GM10266 (cell line): ENCODE measurements at regions not wholly inside any gene's neighbourhood (a gene's known extent, or its start where the extent isn't known, plus 50 kb on each side); places are given as distances from the start of the nearest gene placed in this dataset.

ENCODE experiments used
- DNase-seq: peaks from one replicate; pipeline ENCODE4 v3.0.0; 2012; ENCODE audit errors: extremely low spot score
- TF ChIP-seq, protein P1 (sequence below): IDR thresholded peaks from 2 replicates; pipeline ENCODE4 v1.5.1; 2012; ENCODE audit warnings: mild to moderate bottlenecking, low read depth; ENCODE audit not compliant: control insufficient read depth, insufficient read depth; ENCODE audit errors: missing control alignments

DNA sequence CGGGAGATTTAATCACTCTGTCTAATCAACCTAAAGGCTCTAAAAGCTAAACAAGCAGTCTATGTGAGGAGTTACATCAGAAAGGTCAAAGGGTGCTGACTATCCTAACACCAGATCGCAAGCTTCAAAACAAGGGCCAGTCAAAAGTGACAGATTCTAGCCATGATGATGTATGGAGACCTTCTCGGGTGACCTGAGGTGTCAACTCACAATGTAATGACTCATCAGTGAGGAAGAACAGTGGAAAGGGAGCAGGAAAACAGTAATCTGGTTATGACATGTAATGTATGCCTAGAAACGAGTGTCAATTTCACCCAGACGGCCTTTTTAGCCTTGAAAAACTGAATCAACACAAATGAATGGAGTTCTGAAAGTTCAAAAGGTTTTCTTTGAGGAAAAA lies 375.3 kb downstream of the IDS start:
- TF ChIP-seq, protein P1, sequence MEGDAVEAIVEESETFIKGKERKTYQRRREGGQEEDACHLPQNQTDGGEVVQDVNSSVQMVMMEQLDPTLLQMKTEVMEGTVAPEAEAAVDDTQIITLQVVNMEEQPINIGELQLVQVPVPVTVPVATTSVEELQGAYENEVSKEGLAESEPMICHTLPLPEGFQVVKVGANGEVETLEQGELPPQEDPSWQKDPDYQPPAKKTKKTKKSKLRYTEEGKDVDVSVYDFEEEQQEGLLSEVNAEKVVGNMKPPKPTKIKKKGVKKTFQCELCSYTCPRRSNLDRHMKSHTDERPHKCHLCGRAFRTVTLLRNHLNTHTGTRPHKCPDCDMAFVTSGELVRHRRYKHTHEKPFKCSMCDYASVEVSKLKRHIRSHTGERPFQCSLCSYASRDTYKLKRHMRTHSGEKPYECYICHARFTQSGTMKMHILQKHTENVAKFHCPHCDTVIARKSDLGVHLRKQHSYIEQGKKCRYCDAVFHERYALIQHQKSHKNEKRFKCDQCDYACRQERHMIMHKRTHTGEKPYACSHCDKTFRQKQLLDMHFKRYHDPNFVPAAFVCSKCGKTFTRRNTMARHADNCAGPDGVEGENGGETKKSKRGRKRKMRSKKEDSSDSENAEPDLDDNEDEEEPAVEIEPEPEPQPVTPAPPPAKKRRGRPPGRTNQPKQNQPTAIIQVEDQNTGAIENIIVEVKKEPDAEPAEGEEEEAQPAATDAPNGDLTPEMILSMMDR, result no peak
- no peak for DNase-seq

DNA sequence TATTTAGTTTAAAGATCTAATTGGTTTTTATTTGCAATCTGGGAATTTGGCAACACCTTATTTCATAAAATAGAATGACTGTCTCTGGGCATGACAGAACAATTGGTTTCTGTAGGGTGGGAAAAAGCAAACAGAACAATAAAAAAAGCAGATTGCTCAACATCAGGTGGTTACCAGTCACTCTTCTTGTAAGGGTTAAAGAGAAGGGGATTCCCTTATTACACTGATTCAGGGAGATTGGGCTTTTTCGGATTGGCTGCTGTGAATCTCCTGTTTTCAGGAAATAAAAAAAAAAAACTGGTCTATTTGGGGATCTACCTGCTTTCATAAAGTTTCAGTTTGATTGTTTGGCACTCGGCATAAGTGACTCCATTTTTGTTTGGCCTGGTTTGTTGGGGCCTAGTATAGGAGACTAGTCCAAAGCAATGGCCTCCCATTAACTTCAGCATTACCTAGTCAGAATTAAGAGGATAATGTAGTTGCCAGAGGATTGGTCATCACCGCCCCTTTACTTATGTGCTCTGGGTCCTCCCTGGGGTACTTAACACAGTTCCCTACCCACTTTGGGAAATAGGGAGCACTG lies 380.5 kb downstream of the IDS start:
- no peak for DNase-seq
- TF ChIP-seq, protein P1, result no peak

DNA sequence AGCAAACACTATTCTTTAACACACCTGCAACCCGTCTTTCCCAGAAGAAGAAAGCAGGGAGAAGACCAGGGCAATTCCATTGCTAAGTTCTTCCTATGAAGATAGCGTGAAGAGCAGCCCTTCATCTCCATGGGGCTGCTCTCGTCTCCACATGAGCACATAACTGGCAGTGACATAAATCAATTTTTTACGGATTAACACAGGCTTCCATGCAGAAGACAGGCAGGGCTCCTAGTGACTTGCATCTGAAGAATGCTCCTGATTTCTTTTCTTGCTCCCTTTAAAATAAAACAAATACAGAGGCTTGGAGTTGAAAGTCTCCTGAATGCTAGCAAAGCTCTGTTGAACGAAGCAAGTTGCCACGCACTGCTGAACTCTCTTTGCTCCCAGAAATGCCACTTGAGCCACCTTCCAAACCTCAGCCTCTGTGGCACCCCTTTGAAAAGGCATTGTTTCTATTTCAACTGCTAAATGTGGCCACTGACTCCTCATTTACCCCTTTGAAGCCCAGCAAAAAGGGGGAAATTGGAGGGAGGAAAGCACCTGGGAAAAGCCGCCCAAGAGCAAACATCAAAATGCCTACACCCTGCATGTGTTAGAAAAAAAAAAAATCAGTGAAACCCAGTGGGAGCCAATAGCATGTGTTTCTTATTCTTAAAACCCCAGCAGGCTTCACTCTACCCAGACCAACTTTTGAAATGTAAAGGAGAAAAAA lies 383.7 kb downstream of the IDS start:
- TF ChIP-seq, protein P1, result no peak
- no peak for DNase-seq

DNA sequence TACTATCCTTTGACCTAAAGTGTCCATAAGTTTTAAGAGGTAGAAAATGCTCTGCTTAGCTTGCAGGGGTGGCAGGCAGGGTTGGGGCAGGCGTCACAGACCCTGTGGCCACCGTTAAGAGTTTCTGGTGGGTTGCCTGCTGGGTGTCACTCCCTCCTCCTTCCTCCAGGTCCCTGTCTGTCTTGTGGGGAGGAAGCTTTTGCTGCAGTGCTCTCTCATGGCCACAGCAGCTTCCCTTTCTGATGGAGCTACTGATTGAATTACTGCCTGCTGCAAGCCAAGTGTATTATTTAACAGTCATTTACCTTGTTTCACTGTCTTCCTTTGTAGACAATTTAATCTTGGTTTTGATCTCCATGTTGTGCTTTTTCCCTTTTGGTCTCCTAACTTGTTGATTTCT lies 384.6 kb downstream of the IDS start:
- TF ChIP-seq, protein P1, result no peak
- no peak for DNase-seq

DNA sequence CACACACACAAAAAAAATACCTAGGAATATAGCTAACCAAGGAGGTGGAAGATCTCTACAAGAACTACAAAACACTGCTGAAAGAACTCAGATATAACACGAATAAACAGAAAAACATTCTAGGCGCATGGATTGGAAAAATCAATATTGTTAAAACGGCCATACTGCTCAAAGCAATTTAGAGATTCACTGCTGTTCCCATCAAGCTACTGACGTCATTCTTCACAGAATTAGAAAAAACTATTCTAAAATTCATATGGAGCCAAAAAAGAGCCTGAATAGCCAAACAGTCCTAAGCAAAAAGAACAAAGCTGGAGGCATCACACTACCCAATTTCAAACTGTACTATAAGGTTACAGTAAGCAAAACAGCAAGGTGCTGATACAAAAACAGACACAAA lies 390.2 kb downstream of the IDS start:
- TF ChIP-seq, protein P1, result no peak
- DNase-seq, result no peak

DNA sequence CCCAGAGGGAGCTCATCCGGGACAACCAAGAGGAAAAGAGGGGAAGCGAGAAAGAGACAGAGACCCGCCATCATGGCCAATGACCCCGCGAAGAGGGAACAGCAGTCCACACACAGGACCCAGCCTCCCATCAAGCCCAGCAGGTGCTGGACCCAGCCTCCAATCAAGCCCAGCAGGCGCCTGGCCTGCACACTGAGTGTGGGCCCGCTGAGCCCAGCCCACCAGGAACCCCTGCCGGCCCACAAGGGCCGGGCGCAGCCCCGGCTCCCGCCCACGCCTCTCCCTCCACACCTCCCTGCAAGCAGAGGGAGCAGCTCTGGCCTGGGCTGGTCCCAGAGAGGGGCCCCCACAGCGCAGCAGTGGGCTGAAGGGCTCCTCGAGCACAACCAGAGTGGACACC lies 391.1 kb downstream of the IDS start:
- no peak for DNase-seq
- TF ChIP-seq, protein P1, result no peak

DNA sequence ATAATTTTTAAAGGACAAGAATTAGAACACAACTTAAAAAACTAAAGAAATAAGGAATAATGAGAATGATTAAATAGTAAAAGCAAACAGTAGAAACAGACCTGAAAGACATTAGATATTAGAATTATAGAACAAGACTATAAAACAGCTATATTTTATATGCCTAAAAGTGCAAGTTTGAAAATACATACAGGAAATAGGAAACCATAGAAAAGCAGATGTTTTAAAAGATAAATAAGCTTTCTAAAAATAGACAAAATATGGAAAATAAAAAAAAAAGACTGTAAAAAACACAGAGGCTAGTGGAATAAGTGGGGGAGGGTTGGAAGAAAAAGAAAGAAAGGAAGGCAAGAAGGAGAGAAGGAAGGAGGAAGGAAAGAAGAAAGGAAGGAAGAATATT lies 407.3 kb downstream of the IDS start:
- DNase-seq, result no peak
- TF ChIP-seq, protein P1, result no peak
